Testis (tissue), 2 donors: ENCODE measurements at regions not wholly inside any gene's neighbourhood (a gene's known extent, or its start where the extent isn't known, plus 50 kb on each side); places are given as distances from the start of the nearest gene placed in this dataset.
"Not testable (repeated sequence)": the region's sequence is repeated elsewhere in the genome, so short reads cannot be mapped to it uniquely, and the experiment has no call there.

Experiments
- DNase-seq: peaks from one replicate; pipeline ENCODE4 v3.0.0-alpha.2; 2019
- H3K27ac ChIP-seq, 2 donors: fragments of 200-600 bp; sonication (generic); one replicate each; pipeline ENCODE4 v1.5.1; 2019
- H3K27me3 ChIP-seq: fragments of 200-600 bp; sonication (generic); one replicate; pipeline ENCODE4 v1.5.1; 2019
- H3K36me3 ChIP-seq: fragments of 200-600 bp; sonication (generic); one replicate; pipeline ENCODE4 v1.5.1; 2017; ENCODE audit warnings: low read depth; ENCODE audit errors: missing control alignments
- H3K4me1 ChIP-seq: fragments of 200-600 bp; sonication (generic); one replicate; pipeline ENCODE4 v1.5.1; 2019
- H3K4me3 ChIP-seq, 2 donors: fragments of 200-600 bp; sonication (generic); one replicate each; pipeline ENCODE4 v1.5.1; 2017 to 2019
- H3K9me3 ChIP-seq: fragments of 200-600 bp; sonication (generic); one replicate; pipeline ENCODE4 v1.5.1; 2017
- CTCF ChIP-seq, 3 experiments: fragments of 450-650 bp in 2 of 3; fragments of 200-600 bp in 1 of 3; sonication (generic) in 1 of 3; IDR thresholded peaks; one replicate each; pipeline ENCODE4 v1.5.1; 2016 to 2019; ENCODE audit warnings: antibody characterized with exemption in 3 of 3, mild to moderate bottlenecking in 2 of 3, moderate library complexity in 1 of 3
- POLR2A ChIP-seq: fragments of 450-650 bp; IDR thresholded peaks from one replicate; pipeline ENCODE4 v1.6.1; 2017; ENCODE audit warnings: antibody characterized with exemption, mild to moderate bottlenecking, moderate library complexity
- WGBS, 2 donors: methylation state at CpG; one replicate each; pipeline ENCODE4 v1.1.5; 2018; 5-methylcytosine and 5-hydroxymethylcytosine counted together
- intact Hi-C: fragments of 100-400 bp; cut with DNase I; formaldehyde crosslinking; loops from one replicate; pipeline ENCODE4 v1.15.1; 2023; ENCODE audit warnings: low total_unique reads

- no peak for TF ChIP-seq POLR2A
- TF ChIP-seq CTCF (IDR thresholded peaks at IDR 0.05), result no peak
- 95 to 97% methylated on average over 1 of the region's 1 CpG for WGBS, 2 donors
- no peaks in the 10 kb centered on the region for H3K4me1 ChIP-seq
- no peaks in the 10 kb centered on the region for H3K36me3 ChIP-seq
- H3K27me3 ChIP-seq, result no peaks in the 10 kb centered on the region
- DNase-seq, result no peak
- no peak overlapping the region for H3K4me3 ChIP-seq
- intact Hi-C loops, result no loop called here
- no peaks in the 10 kb centered on the region for H3K9me3 ChIP-seq
- no peak overlapping the region for H3K27ac ChIP-seq
Measured at GRCh38 chr1:60255565-60255964, 182.0 kb upstream of the C1orf87 start.

- no peak for DNase-seq
- WGBS, 2 donors, result 83 to 89% methylated on average over 2 of the region's 2 CpGs
- TF ChIP-seq POLR2A (no peak), CTCF (IDR thresholded peaks at IDR 0.05) (no peak)
- Histone ChIP-seq H3K4me3 (no peak overlapping the region), H3K4me1 (no peaks in the 10 kb centered on the region), H3K36me3 (no peaks in the 10 kb centered on the region), H3K27ac (no peak overlapping the region), H3K27me3 (no peaks in the 10 kb centered on the region), H3K9me3 (no peaks in the 10 kb centered on the region)
- intact Hi-C loops, result no loop called here
Measured at GRCh38 chr1:60251426-60251825, 177.9 kb upstream of the C1orf87 start.

DNA sequence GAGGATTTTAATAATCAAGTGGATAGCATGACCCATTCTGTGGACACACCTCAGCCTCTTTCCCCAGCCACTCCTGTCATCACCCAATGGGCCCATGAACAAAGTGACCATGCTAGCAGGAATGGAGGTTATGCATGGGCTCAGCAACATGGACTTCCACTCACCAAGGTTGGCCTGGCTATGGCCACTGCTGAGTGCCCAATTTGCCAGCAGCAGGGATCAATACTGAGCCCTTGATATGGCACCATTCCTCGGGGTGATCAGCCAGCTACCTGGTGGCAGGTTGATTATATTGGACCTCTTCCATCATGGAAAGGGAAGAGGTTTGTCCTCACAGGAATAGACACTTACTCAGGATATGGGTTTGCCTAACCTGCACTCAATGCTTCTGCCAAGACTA, 173.9 kb upstream of the C1orf87 start:
- H3K27me3 ChIP-seq, H3K4me3 ChIP-seq, H3K4me1 ChIP-seq, H3K27ac ChIP-seq, H3K36me3 ChIP-seq, H3K9me3 ChIP-seq, DNase-seq, intact Hi-C loops: not testable (repeated sequence)
- WGBS, 2 donors, result 86% methylated on average over 1 of the region's 1 CpG; no CpG with 5 or more reads in 1 of the 2 donors

DNA sequence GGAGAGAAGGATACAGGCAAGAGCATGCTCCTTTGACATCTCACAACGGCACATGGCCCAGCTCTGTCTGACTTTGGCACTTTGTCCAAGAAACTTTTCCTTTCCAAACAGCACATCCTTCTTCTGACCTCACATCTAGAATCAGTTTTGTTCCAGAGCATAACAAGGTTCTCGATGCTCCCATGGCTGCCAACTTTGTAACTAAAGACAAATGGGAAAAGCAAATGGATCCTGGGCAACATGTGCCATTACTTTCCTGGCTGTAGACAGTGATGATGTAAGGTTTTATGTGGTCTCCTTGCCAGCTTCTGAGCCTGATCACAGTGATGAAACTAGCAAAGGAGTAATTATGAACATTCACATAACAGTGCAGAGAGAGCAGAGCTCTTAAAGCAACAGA, 171.8 kb upstream of the C1orf87 start:
- no peak for DNase-seq
- Histone ChIP-seq H3K9me3 (no peaks in the 10 kb centered on the region), H3K4me1 (no peaks in the 10 kb centered on the region), H3K4me3 (no peak overlapping the region), H3K27me3 (no peaks in the 10 kb centered on the region), H3K36me3 (no peaks in the 10 kb centered on the region), H3K27ac (no peak overlapping the region)
- TF ChIP-seq CTCF (IDR thresholded peaks at IDR 0.05), result no peak
- TF ChIP-seq POLR2A, result no peak
- WGBS, 2 donors, result 63 to 72% methylated on average over 2 of the region's 2 CpGs
- intact Hi-C loops, result no loop called here

DNA sequence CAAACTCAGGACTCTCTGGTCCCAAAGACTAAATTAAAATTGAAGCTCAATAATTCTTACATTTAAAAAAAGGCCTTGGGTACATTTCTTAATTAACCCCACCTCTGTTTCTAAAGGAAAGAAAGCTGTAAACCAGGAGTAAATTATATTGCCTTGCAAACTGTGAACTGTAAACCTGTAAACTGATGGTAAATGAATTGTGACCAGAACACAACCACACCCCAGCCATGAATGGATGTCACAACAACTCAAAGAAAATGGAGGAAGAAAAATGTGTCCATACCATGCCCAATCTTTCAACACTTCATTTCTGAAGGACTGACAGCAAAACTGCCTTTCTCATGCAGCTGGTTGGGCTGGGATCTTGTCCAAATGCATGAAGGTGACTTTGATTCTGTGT, 171.3 kb upstream of the C1orf87 start:
- H3K4me1 ChIP-seq, result no peaks in the 10 kb centered on the region
- H3K27me3 ChIP-seq, result no peaks in the 10 kb centered on the region
- intact Hi-C loops, result no loop called here
- no peak overlapping the region for H3K4me3 ChIP-seq
- H3K9me3 ChIP-seq, result no peaks in the 10 kb centered on the region
- TF ChIP-seq POLR2A, result no peak
- no peak for TF ChIP-seq CTCF (IDR thresholded peaks at IDR 0.05)
- DNase-seq, result no peak
- no peak overlapping the region for H3K27ac ChIP-seq
- H3K36me3 ChIP-seq, result no peaks in the 10 kb centered on the region
